ENCODE measurements at regions not wholly inside any gene's neighbourhood (a gene's known extent, or its start where the extent isn't known, plus 50 kb on each side); places are given as distances from the start of the nearest gene placed in this dataset.

GRCh38 chr13:107900775-107901174 lies 314.6 kb downstream of the LIG4 start:
- DNase-seq (peak; percentile 31), ATAC-seq (no peak)
- Histone ChIP-seq H3K79me2 (ENCODE audit: low read length) (no peaks in the 10 kb centered on the region), H3F3A (ENCODE audit: low read length, unreplicated experiment) (no peaks in the 10 kb centered on the region), H3K9me2 (replicated peaks; ENCODE audit: low read length) (0 out of 2 replicates have a peak, but pooled peaks cover 5% of the 10 kb centered on the region), H4K20me1 (ENCODE audit: low read length) (no peaks in the 10 kb centered on the region), H3K27ac (ENCODE audit: low read length) (no peak overlapping the region), H2AFZ (ENCODE audit: low read length) (no peak overlapping the region), H3K4me2 (ENCODE audit: low read length) (no peak overlapping the region), H3K4me3 (ENCODE audit: low read length) (no peak overlapping the region), H3K27me3 (ENCODE audit: low read length) (no peaks in the 10 kb centered on the region), H3K36me3 (ENCODE audit: low read depth, low read length) (no peaks in the 10 kb centered on the region), H3K9me3 (ENCODE audit: low read length) (no peaks in the 10 kb centered on the region), H3K4me1 (ENCODE audit: insufficient read depth, low read length) (no peaks in the 10 kb centered on the region), H3K9ac (ENCODE audit: low read length) (no peak overlapping the region)
- ChIA-PET POLR2A (ENCODE audit: unreplicated experiment) (no interaction called here), CTCF (no interaction called here)
- no peak for TF ChIP-seq EZH2 (IDR thresholded peaks at IDR 0.05; ENCODE audit: low read length, unreplicated experiment)
- no peak for TF ChIP-seq CTCF (conservative IDR thresholded peaks at IDR 0.05; ENCODE audit: low read depth, low read length)
- TF ChIP-seq EZH2phosphoT487 (IDR thresholded peaks at IDR 0.05; ENCODE audit: borderline replicate concordance, low read length), result no peak
- intact Hi-C loops (cut with micrococcal nuclease), result no loop called here
- BruUV-seq (replicated peaks), result no TSS peak

- ATAC-seq, result no peak
Observed at GRCh38 chr13:107886118-107886517, 329.2 kb downstream of the LIG4 start.

More at GRCh38 chr13:107886118-107886517, 329.2 kb downstream of the LIG4 start:
- Histone ChIP-seq H3K4me2 (ENCODE audit: low read length) (no peak overlapping the region), H3K27ac (ENCODE audit: low read length) (no peak overlapping the region), H4K20me1 (ENCODE audit: low read length) (no peaks in the 10 kb centered on the region), H3K36me3 (ENCODE audit: low read depth, low read length) (no peaks in the 10 kb centered on the region), H3K9me2 (replicated peaks; ENCODE audit: low read length) (no peaks in the 10 kb centered on the region), H3K9ac (ENCODE audit: low read length) (no peak overlapping the region), H2AFZ (ENCODE audit: low read length) (no peak overlapping the region), H3K27me3 (ENCODE audit: low read length) (no peaks in the 10 kb centered on the region), H3K4me1 (ENCODE audit: insufficient read depth, low read length) (peaks cover 46% of the 10 kb centered on the region), H3K4me3 (ENCODE audit: low read length) (no peak overlapping the region), H3K9me3 (ENCODE audit: low read length) (no peaks in the 10 kb centered on the region), H3K79me2 (ENCODE audit: low read length) (peaks cover 8% of the 10 kb centered on the region), H3F3A (ENCODE audit: low read length, unreplicated experiment) (peaks cover 4% of the 10 kb centered on the region)
- TF ChIP-seq EZH2 (IDR thresholded peaks at IDR 0.05; ENCODE audit: low read length, unreplicated experiment) (no peak), CTCF (conservative IDR thresholded peaks at IDR 0.05; ENCODE audit: low read depth, low read length) (no peak), EZH2phosphoT487 (IDR thresholded peaks at IDR 0.05; ENCODE audit: borderline replicate concordance, low read length) (no peak)
- intact Hi-C loops (cut with micrococcal nuclease), result no loop called here
- BruUV-seq (replicated peaks), result no TSS peak
- DNase-seq, result peak; percentile 31
- CTCF ChIA-PET, result no interaction called here
- POLR2A ChIA-PET (ENCODE audit: unreplicated experiment), result no interaction called here

All from PC-3 (cell line).